GM20431 (cell line): ENCODE measurements at regions not wholly inside any gene's neighbourhood (a gene's known extent, or its start where the extent isn't known, plus 50 kb on each side); places are given as distances from the start of the nearest gene placed in this dataset.

Experiments
- in situ Hi-C: fragments of 300-500 bp; cut with MseI, MboI; formaldehyde crosslinking; loops from one replicate; pipeline ENCODE4 v1.15.0; 2020; ENCODE audit warnings: low sequenced_read_pairs; ENCODE audit not compliant: unreplicated experiment

- in situ Hi-C loops: no loop called here
Observed at GRCh38 chr13:44759384-44760360, 183.5 kb upstream of the TSC22D1 start.

- in situ Hi-C loops: no loop called here
Observed at GRCh38 chr13:44758630-44759383, 182.7 kb upstream of the TSC22D1 start.

GRCh38 chr13:44757671-44758070 lies 181.5 kb upstream of the TSC22D1 start:
- in situ Hi-C loops: no loop called here

DNA sequence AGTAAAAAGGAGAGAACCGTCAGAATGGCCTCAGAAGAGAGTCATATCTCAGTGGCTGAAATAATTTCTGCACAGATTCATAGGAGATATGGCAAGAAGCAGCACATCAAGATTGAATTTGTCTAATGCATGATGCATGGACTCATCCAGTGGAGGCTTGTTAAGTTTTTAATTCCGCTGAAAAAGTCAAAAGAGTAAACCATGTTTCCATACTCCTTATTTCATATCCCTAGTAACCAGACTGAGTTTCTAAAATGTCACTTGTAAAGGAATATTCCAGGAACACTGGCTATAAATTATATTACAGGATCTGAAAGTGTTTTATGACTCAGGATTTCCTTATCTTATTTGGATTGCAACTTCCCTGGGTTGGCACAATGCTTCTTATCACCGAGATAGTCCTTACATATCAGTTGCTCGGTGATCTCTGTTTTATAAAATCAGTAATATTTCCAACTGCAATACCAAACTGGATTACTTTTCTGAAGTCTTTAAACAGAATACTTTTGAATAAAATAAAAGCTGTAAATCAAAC lies 180.2 kb upstream of the TSC22D1 start:
- in situ Hi-C loops: no loop called here

GRCh38 chr13:44755872-44756271 lies 179.7 kb upstream of the TSC22D1 start:
- in situ Hi-C loops: no loop called here

DNA sequence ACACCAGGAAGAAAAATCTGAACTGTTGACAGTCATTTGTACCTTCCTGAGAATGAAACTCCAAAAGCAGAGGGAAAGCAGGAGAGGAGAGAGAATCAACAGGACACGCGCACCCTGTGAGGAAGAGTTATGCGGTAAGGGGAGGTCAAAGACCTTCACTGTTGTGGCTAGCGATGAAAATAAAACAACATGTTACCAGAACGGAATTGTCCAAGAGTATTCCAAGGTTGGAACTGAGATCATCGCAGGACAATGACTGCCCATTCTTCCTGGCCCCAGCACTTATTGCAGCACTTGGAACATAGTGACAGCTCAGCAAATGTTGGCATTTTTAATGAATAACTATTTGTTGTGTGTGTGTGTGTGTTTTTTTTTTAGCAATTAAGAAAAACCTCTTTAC lies 176.0 kb upstream of the TSC22D1 start:
- in situ Hi-C loops: no loop called here

DNA sequence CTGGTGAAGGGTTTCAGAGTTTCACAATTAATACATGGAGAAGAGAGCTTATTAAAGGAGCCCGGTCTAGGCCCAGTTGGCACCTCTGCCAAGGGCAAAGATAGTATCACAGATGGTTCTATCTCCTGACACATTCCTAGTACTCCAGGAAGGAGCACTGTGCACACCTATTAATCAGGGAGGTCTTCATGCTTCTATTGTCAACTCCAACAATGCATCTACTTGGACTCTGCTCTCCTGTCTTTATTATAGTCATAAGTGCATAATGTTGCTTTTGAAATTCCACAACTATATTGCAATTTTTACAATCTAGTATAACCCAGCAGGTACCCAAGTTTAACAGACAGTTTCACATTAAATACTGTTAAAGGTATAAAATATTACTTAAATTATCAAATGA lies 174.5 kb upstream of the TSC22D1 start:
- in situ Hi-C loops: no loop called here

DNA sequence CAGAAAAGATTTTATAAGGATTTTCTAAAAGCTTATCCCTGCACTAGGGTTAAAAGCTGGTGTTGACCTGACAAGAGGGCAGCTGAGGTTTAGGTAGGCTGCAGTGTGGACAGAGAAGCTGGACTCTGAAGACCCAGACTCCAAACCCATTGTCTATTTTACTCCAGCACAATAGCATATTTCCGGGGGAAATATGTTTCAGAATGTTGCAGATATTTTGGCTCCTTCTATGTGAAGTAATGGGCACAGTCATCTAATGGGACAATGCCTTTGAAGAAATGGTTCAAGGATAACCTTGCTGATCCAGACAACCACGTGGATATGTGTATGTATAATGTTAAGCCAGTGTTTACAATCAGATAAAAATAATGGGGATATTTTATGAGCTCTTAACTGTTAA lies 173.8 kb upstream of the TSC22D1 start:
- in situ Hi-C loops: no loop called here

DNA sequence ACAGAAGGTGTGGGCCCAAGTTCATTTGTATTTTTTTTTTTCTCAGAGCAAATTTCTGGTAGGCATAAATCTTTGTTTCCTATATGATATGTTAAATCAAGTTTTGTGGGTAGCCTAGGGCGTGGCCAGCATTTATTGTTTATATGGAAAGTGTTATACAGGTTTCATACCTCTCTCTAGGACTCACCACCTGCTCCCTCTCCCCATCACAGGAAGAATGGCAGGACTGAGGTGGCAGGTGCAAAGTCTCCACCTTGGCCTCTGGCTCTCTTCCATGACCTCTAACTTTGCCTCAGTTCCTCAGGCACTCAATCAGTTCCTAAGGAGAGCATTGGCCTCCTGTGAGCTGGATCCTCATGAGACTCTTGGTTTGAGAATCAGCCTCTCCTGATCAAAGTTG lies 172.3 kb upstream of the TSC22D1 start:
- in situ Hi-C loops: no loop called here

- in situ Hi-C loops: no loop called here
Observed at GRCh38 chr13:44747179-44747578, 171.0 kb upstream of the TSC22D1 start.

- in situ Hi-C loops: no loop called here
Observed at GRCh38 chr13:44746690-44747089, 170.6 kb upstream of the TSC22D1 start.

GRCh38 chr13:44744880-44745633 lies 168.9 kb upstream of the TSC22D1 start:
- in situ Hi-C loops: no loop called here

DNA sequence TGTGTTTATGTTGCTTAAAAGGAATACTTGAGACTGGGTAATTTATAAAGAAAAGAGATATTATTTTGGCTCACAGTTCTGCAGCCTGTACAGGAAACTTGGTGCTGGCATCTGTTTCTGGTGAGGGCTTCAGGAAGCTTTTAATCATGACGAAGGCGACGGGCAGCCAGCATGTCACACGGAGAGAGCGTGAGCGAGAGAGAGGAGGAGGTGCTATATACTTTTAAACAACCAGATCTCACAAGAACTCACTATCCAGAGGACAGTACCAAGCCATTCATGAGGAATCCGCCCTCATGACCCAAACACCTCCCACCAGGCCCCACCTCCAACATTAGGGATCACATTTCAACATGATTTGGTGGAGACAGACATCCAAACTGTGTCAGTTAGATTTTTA lies 163.4 kb upstream of the TSC22D1 start:
- in situ Hi-C loops: no loop called here

GRCh38 chr13:44739120-44739519 lies 163.0 kb upstream of the TSC22D1 start:
- in situ Hi-C loops: no loop called here

DNA sequence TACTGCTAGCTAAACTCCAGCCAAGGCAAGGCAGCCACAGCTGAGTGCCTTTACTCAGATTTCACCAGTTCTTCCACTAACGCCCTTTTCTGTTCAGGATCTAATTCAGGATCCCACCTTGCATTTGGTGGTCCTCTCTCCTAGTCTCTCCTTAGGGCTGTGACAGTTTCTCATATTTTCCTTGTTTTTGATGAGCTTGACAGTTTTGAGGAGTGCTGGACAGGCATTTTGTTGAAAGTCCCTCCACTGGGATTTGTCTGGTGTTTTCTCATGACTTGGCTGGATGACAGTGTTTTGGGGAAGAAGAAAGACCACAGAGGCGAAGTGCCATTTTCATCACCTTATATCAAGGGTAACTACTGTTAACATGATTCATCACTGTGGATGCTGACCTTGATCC lies 162.3 kb upstream of the TSC22D1 start:
- in situ Hi-C loops: no loop called here

GRCh38 chr13:44735806-44736205 lies 159.7 kb upstream of the TSC22D1 start:
- in situ Hi-C loops: no loop called here

- in situ Hi-C loops: no loop called here
Observed at GRCh38 chr13:44734201-44734707, 158.1 kb upstream of the TSC22D1 start.

GRCh38 chr13:44732503-44733098 lies 156.5 kb upstream of the TSC22D1 start:
- in situ Hi-C loops: no loop called here

DNA sequence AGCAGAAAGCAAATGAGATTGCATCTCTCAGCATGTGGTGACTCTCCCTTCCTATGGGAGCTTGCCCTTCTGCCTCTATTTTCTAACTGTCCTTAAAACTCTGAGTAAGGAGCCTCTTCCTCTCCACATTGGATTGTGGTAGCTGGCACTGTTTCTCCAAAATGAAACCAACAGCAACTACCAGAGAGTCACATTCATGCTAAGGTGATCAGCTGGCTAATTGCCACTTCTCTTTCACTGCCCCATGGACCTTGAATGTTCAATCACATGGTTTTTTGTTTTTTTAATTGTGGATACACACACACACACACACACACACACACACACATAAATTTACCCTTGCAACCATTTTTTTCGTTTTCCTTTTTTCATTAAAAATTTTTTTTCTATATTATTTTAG lies 154.7 kb upstream of the TSC22D1 start:
- in situ Hi-C loops: no loop called here

DNA sequence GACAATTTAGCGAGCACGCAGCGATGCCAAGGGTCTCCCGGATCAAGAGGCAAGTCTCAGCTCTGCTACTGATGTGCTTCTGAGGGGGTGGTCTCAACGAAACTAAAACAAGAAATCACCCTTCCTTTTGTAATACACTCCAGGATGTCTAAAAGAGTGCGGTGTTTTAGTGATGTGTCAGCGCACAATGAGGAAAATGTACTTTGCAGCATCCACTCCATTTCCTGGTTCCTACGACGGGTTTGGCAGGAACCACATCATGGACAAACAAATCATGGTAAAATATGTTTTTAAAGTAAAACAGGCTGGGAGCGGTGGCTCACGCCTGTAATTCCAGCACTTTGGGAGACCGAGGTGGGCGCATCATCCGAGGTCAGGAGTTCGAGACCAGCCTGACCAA lies 154.0 kb upstream of the TSC22D1 start:
- in situ Hi-C loops: no loop called here
